Neuronal stem cell (in vitro differentiated cells): ENCODE measurements at regions not wholly inside any gene's neighbourhood (a gene's known extent, or its start where the extent isn't known, plus 50 kb on each side); places are given as distances from the start of the nearest gene placed in this dataset.

Source experiments
- DNase-seq: peaks from one replicate; pipeline ENCODE4 v3.0.0-alpha.2; 2013; ENCODE audit warnings: low spot score
- H2AFZ ChIP-seq: one replicate; pipeline ENCODE4 v1.6.1; 2013; ENCODE audit warnings: mild to moderate bottlenecking, low read length, inconsistent platforms
- H2AK5ac ChIP-seq: 2 replicates; pipeline ENCODE4 v1.6.1; 2013; ENCODE audit warnings: low read depth, mild to moderate bottlenecking, inconsistent platforms, low read length, moderate library complexity, mixed read lengths
- H2BK120ac ChIP-seq: 2 replicates; pipeline ENCODE4 v1.6.1; 2013; ENCODE audit warnings: low read depth, mild to moderate bottlenecking, inconsistent platforms, low read length, moderate library complexity, mixed read lengths
- H2BK12ac ChIP-seq: one replicate; pipeline ENCODE4 v1.6.1; 2013; ENCODE audit warnings: low read length, inconsistent platforms
- H2BK15ac ChIP-seq: 2 replicates; pipeline ENCODE4 v1.6.1; 2013; ENCODE audit warnings: mild to moderate bottlenecking, low read length, inconsistent platforms, mixed read lengths
- H2BK5ac ChIP-seq: one replicate; pipeline ENCODE4 v1.6.1; 2013; ENCODE audit warnings: inconsistent platforms, mild to moderate bottlenecking, low read length, moderate library complexity
- H3K14ac ChIP-seq: one replicate; pipeline ENCODE4 v1.6.1; 2013; ENCODE audit warnings: low read length, inconsistent platforms
- H3K18ac ChIP-seq: 2 replicates; pipeline ENCODE4 v1.6.1; 2013; ENCODE audit warnings: low read length, inconsistent platforms
- H3K23ac ChIP-seq: 2 replicates; pipeline ENCODE4 v1.6.1; 2013; ENCODE audit warnings: low read depth, mild to moderate bottlenecking, mixed read lengths, low read length, inconsistent platforms; ENCODE audit not compliant: poor library complexity
- H3K27ac ChIP-seq: replicated peaks from 3 replicates; pipeline ENCODE4 v1.5.1; 2013; ENCODE audit warnings: low read length, inconsistent platforms
- H3K27me3 ChIP-seq, 3 experiments: 2 replicates each; pipeline ENCODE4 v1.6.1; 2013; ENCODE audit warnings: low read length in 3 of 3, mild to moderate bottlenecking in 2 of 3, inconsistent platforms in 1 of 3, low read depth in 1 of 3, mixed read lengths in 1 of 3, moderate library complexity in 1 of 3; ENCODE audit not compliant: control insufficient read depth in 3 of 3, insufficient read depth in 3 of 3
- H3K36me3 ChIP-seq, 2 donors: replicated peaks in 1 of 2; 2 replicates each; pipeline ENCODE4 v1.6.1; 2013; ENCODE audit warnings: low read length in 2 of 2; ENCODE audit not compliant: control insufficient read depth in 2 of 2, insufficient read depth in 2 of 2
- H3K4ac ChIP-seq: 2 replicates; pipeline ENCODE4 v1.6.1; 2013; ENCODE audit warnings: inconsistent platforms, mild to moderate bottlenecking, low read length, moderate library complexity
- H3K4me1 ChIP-seq, 2 donors: 1 replicate in 1 of 2; 2 replicates in 1 of 2; pipeline ENCODE4 v1.6.1; 2013; ENCODE audit warnings: low read length in 2 of 2, low read depth in 1 of 2; ENCODE audit not compliant: control insufficient read depth in 2 of 2, insufficient read depth in 1 of 2
- H3K4me2 ChIP-seq: one replicate; pipeline ENCODE4 v1.6.1; 2013; ENCODE audit warnings: mild to moderate bottlenecking, low read length, inconsistent platforms; ENCODE audit not compliant: insufficient read depth, poor library complexity, severe bottlenecking
- H3K4me3 ChIP-seq, 2 donors: 2 replicates each; pipeline ENCODE4 v1.5.1; 2013; ENCODE audit warnings: low read length in 2 of 2, mild to moderate bottlenecking in 2 of 2, inconsistent platforms in 1 of 2, moderate library complexity in 1 of 2
- H3K79me1 ChIP-seq: one replicate; pipeline ENCODE4 v1.6.1; 2013; ENCODE audit warnings: low read depth, mild to moderate bottlenecking, inconsistent platforms, low read length, moderate library complexity
- H3K9ac ChIP-seq: one replicate; pipeline ENCODE4 v1.6.1; 2013; ENCODE audit warnings: mild to moderate bottlenecking, low read depth, low read length, inconsistent platforms; ENCODE audit not compliant: poor library complexity
- H3K9me3 ChIP-seq, 2 donors: replicated peaks in 1 of 2; 2 replicates each; pipeline versions ENCODE3 to v1.6.1; 2013; ENCODE audit warnings: low read length in 2 of 2, mild to moderate bottlenecking in 2 of 2, inconsistent platforms in 1 of 2, low read depth in 1 of 2, mixed read lengths in 1 of 2, moderate library complexity in 1 of 2; ENCODE audit not compliant: control insufficient read depth in 2 of 2, insufficient read depth in 1 of 2
- H4K8ac ChIP-seq: one replicate; pipeline ENCODE4 v1.6.1; 2013; ENCODE audit warnings: low read depth, mild to moderate bottlenecking, inconsistent platforms, low read length, moderate library complexity
- H4K91ac ChIP-seq: one replicate; pipeline ENCODE4 v1.6.1; 2013; ENCODE audit warnings: low read length, low read depth, mild to moderate bottlenecking, inconsistent platforms; ENCODE audit not compliant: poor library complexity
- WGBS, 2 donors: extraction: QIAGEN DNeasy Blood & Tissue Kit; methylation state at CpG; one replicate each; pipeline ENCODE4 v1.1.7; 2013; ENCODE audit warnings: missing lambda C conversion rate in 2 of 2, mixed read lengths in 1 of 2; ENCODE audit not compliant: insufficient read length in 2 of 2, insufficient replicate concordance in 1 of 2; ENCODE audit errors: extremely low coverage in 2 of 2; 5-methylcytosine and 5-hydroxymethylcytosine counted together

DNA sequence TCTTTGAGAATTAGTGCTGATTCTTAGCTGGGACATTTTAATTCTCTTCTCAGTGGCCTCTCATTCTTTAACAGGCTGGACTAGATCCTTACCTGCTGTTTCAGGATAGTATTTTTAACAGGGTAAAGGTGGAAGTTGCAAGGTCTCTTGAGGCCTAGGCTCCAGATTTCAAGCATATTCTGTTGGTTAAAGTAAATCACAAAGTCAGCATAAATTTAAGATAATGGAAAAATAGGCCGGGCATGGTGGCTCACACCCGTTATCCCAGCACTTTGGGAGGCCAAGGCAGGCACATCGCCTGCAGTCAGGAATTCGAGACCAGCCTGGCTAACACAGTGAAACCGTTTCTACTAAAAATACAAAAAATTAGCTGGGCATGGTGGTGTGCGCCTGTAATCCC is 1149.0 kb downstream of the EPHA7 start:
- no peak overlapping the region for H2AK5ac ChIP-seq

GRCh38 chr6:92267335-92267734 is 1152.0 kb downstream of the EPHA7 start:
- Histone ChIP-seq H3K79me1 (no peaks in the 10 kb centered on the region), H3K23ac (no peak overlapping the region), H2AFZ (no peak overlapping the region), H3K27me3 (no peaks in the 10 kb centered on the region), H3K27ac (no peak overlapping the region), H3K36me3 (no peaks in the 10 kb centered on the region), H3K4ac (no peak overlapping the region), H4K8ac (no peak overlapping the region), H3K9me3 (no peaks in the 10 kb centered on the region), H3K9ac (no peak overlapping the region), H3K14ac (no peak overlapping the region), H2BK5ac (no peak overlapping the region), H3K4me1 (no peaks in the 10 kb centered on the region), H3K18ac (no peak overlapping the region), H4K91ac (no peak overlapping the region), H2BK12ac (no peak overlapping the region), H3K4me3 (no peak overlapping the region), H2BK120ac (no peak overlapping the region), H3K4me2 (no peak overlapping the region), H2BK15ac (no peak overlapping the region), H2AK5ac (no peak overlapping the region)
- no peak for DNase-seq
- no CpG with 5 or more reads among the region's 1 CpG for WGBS, 2 donors

More for the DNA sequence above, 1149.0 kb downstream of the EPHA7 start:
- no peak overlapping the region for H3K4me2 ChIP-seq
- no peaks in the 10 kb centered on the region for H3K27me3 ChIP-seq
- no peak overlapping the region for H3K14ac ChIP-seq
- H3K9ac ChIP-seq: no peak overlapping the region
- H2AFZ ChIP-seq: no peak overlapping the region
- WGBS, 2 donors: no CpG with 5 or more reads among the region's 6 CpGs
- no peaks in the 10 kb centered on the region for H3K79me1 ChIP-seq
- H3K18ac ChIP-seq: no peak overlapping the region
- no peaks in the 10 kb centered on the region for H3K36me3 ChIP-seq
- H3K4ac ChIP-seq: no peak overlapping the region
- no peak overlapping the region for H4K8ac ChIP-seq
- no peak overlapping the region for H3K23ac ChIP-seq
- DNase-seq: no peak
- H3K4me3 ChIP-seq: no peak overlapping the region
- no peak overlapping the region for H2BK120ac ChIP-seq
- no peaks in the 10 kb centered on the region for H3K4me1 ChIP-seq
- no peaks in the 10 kb centered on the region for H3K9me3 ChIP-seq
- H2BK12ac ChIP-seq: no peak overlapping the region
- H2BK5ac ChIP-seq: no peak overlapping the region
- no peak overlapping the region for H3K27ac ChIP-seq
- H2BK15ac ChIP-seq: no peak overlapping the region
- no peak overlapping the region for H4K91ac ChIP-seq

- no peaks in the 10 kb centered on the region for H3K4me1 ChIP-seq
Observed at GRCh38 chr6:92263864-92264263, 1155.5 kb downstream of the EPHA7 start.

DNA sequence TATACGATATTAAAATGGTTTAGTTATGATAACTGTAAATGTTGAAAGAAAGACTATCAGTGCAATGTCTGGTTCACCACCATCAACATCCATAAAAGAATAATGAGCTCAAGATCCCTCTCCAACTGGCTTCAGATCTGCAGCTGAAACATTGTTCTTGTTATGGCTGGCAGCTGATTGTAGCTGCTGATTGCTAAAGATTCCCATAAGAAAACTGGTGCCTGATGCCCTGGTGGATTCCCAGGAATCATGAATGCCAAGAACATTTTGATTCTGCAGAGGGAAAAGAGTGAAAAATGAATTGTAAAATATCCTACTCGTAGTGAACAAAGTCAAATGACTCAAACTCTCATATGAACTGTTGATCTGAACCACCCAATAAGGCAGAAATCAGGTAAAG is 1160.2 kb downstream of the EPHA7 start:
- Histone ChIP-seq H3K9ac (no peak overlapping the region), H3K4ac (no peak overlapping the region), H2AK5ac (no peak overlapping the region), H4K8ac (no peak overlapping the region), H3K4me1 (no peaks in the 10 kb centered on the region), H3K18ac (no peak overlapping the region), H2BK15ac (no peak overlapping the region), H3K4me3 (no peak overlapping the region), H2BK120ac (no peak overlapping the region), H2AFZ (no peak overlapping the region), H3K27ac (no peak overlapping the region), H3K23ac (no peak overlapping the region), H3K9me3 (no peaks in the 10 kb centered on the region), H3K4me2 (no peak overlapping the region), H3K36me3 (no peaks in the 10 kb centered on the region), H4K91ac (no peak overlapping the region), H3K27me3 (no peaks in the 10 kb centered on the region), H2BK12ac (no peak overlapping the region), H3K79me1 (no peaks in the 10 kb centered on the region), H2BK5ac (no peak overlapping the region), H3K14ac (no peak overlapping the region)
- WGBS, 2 donors: no CpG with 5 or more reads among the region's 2 CpGs
- DNase-seq: no peak

More at GRCh38 chr6:92263864-92264263, 1155.5 kb downstream of the EPHA7 start:
- no peak overlapping the region for H2BK120ac ChIP-seq
- H2BK15ac ChIP-seq: no peak overlapping the region
- H3K18ac ChIP-seq: no peak overlapping the region
- no peak overlapping the region for H3K4me3 ChIP-seq
- DNase-seq: no peak
- H3K79me1 ChIP-seq: no peaks in the 10 kb centered on the region
- no peak overlapping the region for H4K91ac ChIP-seq
- no peak overlapping the region for H3K4ac ChIP-seq
- no peak overlapping the region for H2AFZ ChIP-seq
- no peak overlapping the region for H2BK12ac ChIP-seq
- no peak overlapping the region for H3K23ac ChIP-seq
- no peak overlapping the region for H3K27ac ChIP-seq
- H2AK5ac ChIP-seq: no peak overlapping the region
- no peak overlapping the region for H2BK5ac ChIP-seq
- H3K9ac ChIP-seq: no peak overlapping the region
- H3K14ac ChIP-seq: no peak overlapping the region
- WGBS, 2 donors: no CpG with 5 or more reads among the region's 6 CpGs
- no peaks in the 10 kb centered on the region for H3K27me3 ChIP-seq
- H3K4me2 ChIP-seq: no peak overlapping the region
- H3K9me3 ChIP-seq: no peaks in the 10 kb centered on the region
- H4K8ac ChIP-seq: no peak overlapping the region
- no peaks in the 10 kb centered on the region for H3K36me3 ChIP-seq
